Gastrocnemius medialis (tissue), 4 donors: ENCODE measurements at regions not wholly inside any gene's neighbourhood (a gene's known extent, or its start where the extent isn't known, plus 50 kb on each side); places are given as distances from the start of the nearest gene placed in this dataset.

Experiments
- ATAC-seq, 2 donors: fragments of 150-250 bp; one replicate each; pipeline ENCODE4 v1.9.1; 2016
- DNase-seq, 2 donors: peaks; one replicate each; pipeline ENCODE4 v3.0.0-alpha.2; 2019
- H3K27ac ChIP-seq, 4 donors: fragments of 200-600 bp; sonication (generic); 1 replicate in 1 of 4; 2 replicates in 3 of 4; pipeline ENCODE4 v1.5.1; 2016 to 2018; ENCODE audit warnings: mild to moderate bottlenecking in 2 of 4, moderate library complexity in 1 of 4
- H3K27me3 ChIP-seq, 3 donors: fragments of 200-600 bp; sonication (generic) in 2 of 3; 1 replicate in 1 of 3; 2 replicates in 2 of 3; pipeline versions ENCODE4 v1.5.1 to v1.6.0; 2016 to 2019; ENCODE audit warnings: mild to moderate bottlenecking in 1 of 3, moderate library complexity in 1 of 3
- H3K36me3 ChIP-seq, 2 donors: fragments of 200-600 bp; sonication (generic) in 1 of 2; one replicate each; pipeline ENCODE4 v1.5.1; 2017 to 2018
- H3K4me1 ChIP-seq, 2 donors: fragments of 200-600 bp; sonication (generic) in 1 of 2; one replicate each; pipeline ENCODE4 v1.5.1; 2016 to 2017; ENCODE audit warnings: mild to moderate bottlenecking in 2 of 2
- H3K4me3 ChIP-seq, 4 donors: fragments of 200-600 bp; sonication (generic) in 3 of 4; 1 replicate in 1 of 4; 2 replicates in 3 of 4; pipeline ENCODE4 v1.5.1; 2016 to 2019; ENCODE audit warnings: mild to moderate bottlenecking in 2 of 4
- H3K9me3 ChIP-seq, 3 donors: fragments of 200-600 bp; sonication (generic) in 2 of 3; 1 replicate in 1 of 3; 2 replicates in 2 of 3; pipeline ENCODE4 v1.5.1; 2016 to 2019
- CTCF ChIP-seq, 5 experiments: fragments of 450-650 bp in 3 of 5; fragments of 200-600 bp in 2 of 5; sonication (generic) in 2 of 5; IDR thresholded peaks in 4 of 5; conservative IDR thresholded peaks in 1 of 5; 1 replicate in 4 of 5; 2 replicates in 1 of 5; pipeline ENCODE4 v1.5.1; 2016 to 2019; ENCODE audit warnings: antibody characterized with exemption in 5 of 5, mild to moderate bottlenecking in 3 of 5, moderate library complexity in 3 of 5
- POLR2A ChIP-seq, 2 donors: fragments of 450-650 bp; IDR thresholded peaks; one replicate each; pipeline ENCODE4 v1.6.1; 2017; ENCODE audit warnings: antibody characterized with exemption in 2 of 2, mild to moderate bottlenecking in 2 of 2, moderate library complexity in 2 of 2
- in situ Hi-C, 4 donors: fragments of 200-750 bp; cut with MboI; loops; one replicate each; pipeline versions ENCODE4 v1.15.0 to v1.8.0; 2017; ENCODE audit warnings: low sequenced_read_pairs in 4 of 4
- intact Hi-C: fragments of 100-400 bp; cut with DNase I; formaldehyde crosslinking; loops from one replicate; pipeline ENCODE4 v1.15.1; 2023; ENCODE audit warnings: low total_unique reads

DNA sequence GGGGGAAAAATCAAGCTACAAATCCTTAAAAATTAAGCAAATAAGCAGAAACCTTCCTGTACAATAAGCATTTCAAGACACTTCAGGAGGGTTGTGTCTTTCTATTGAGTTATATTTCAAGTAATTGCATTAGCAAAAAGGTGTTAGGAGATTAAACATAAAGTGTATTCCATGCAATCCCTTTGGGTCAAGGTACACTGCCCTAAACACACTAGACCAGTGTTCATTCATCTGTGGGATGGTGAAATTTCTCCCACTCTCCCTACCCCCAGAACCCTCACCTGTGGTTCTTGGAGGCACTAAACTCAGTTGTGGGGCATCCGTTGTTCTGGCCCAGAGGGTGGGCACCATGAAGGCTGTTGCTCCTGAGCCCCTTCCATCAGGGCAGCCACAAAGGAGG lies 205.1 kb upstream of the SGK1 start:
- Histone ChIP-seq H3K4me3 (no peak overlapping the region), H3K9me3 (no peaks in the 10 kb centered on the region), H3K27me3 (no peaks in the 10 kb centered on the region), H3K27ac (no peak overlapping the region), H3K36me3 (no peaks in the 10 kb centered on the region), H3K4me1 (peaks cover 0 to under 1% of the 10 kb centered on the region in 2 donors)
- intact Hi-C loops: no loop called here
- DNase-seq (no peak), ATAC-seq (no peak)
- in situ Hi-C loops: no loop called here
- no peak for TF ChIP-seq POLR2A (IDR thresholded peaks at IDR 0.05)
- TF ChIP-seq CTCF (IDR thresholded peaks at IDR 0.05 in 4 of 5, conservative IDR thresholded peaks at IDR 0.05 in 1 of 5): no peak

GRCh38 chr6:134521116-134521501 lies 203.2 kb upstream of the SGK1 start:
- H3K4me3 ChIP-seq: no peak overlapping the region
- no peak overlapping the region for H3K27ac ChIP-seq
- intact Hi-C loops: no loop called here
- no peaks in the 10 kb centered on the region for H3K9me3 ChIP-seq
- no peak for ATAC-seq
- no peaks in the 10 kb centered on the region for H3K27me3 ChIP-seq
- in situ Hi-C loops: no loop called here
- DNase-seq: no peak
- no peaks in the 10 kb centered on the region for H3K36me3 ChIP-seq
- TF ChIP-seq POLR2A (IDR thresholded peaks at IDR 0.05) (no peak), CTCF (IDR thresholded peaks at IDR 0.05 in 4 of 5, conservative IDR thresholded peaks at IDR 0.05 in 1 of 5) (no peak)
- peaks cover 12 to 14% of the 10 kb centered on the region in 2 donors for H3K4me1 ChIP-seq

DNA sequence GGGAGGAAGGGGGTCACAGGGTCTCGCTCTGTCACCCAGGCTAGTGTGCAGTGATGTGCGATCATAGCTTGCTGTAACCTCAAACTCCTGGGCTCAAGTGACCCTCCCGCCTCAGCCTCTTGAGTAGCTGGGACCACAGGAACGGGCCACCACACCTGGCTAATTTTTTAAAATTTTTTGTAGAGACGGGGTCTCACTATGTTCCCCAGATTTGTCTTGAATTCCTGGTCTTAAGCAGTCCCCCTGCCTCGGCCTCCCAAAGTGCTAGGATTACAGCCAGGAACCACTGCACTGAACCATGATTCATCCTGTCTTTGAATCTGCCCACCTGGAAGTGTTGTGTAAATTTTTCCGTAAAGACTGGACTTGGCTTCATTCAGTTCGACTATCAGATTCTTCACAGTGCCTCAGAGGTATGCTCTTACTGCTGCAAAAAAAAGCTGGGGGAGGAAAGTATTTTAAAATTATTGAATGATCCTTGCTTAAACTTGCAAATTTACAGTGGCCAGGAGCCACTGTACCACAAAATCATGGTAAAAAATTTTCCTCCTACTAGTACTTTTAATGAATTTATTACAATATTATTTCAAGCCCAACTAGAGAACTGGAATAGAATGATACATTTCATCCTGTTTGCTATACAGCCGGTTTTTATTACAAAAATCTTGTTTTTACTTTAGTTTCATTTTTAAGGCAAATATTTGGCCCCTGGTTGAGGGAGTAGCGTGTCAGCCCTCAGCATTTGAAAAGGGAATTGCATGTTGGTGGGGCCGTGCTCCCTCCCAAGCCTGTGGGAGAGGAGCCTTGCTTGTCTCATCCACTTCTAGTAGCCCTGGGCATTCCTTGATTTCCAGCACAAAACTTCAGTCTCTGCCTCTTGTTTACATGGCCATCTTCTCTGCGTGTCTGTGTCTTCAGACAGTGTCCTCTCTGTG lies 202.5 kb upstream of the SGK1 start:
- in situ Hi-C loops: no loop called here
- intact Hi-C loops: no loop called here
- Histone ChIP-seq H3K27me3 (no peaks in the 10 kb centered on the region), H3K27ac (no peak overlapping the region), H3K9me3 (no peaks in the 10 kb centered on the region), H3K4me1 (peaks cover 12 to 14% of the 10 kb centered on the region in 2 donors), H3K36me3 (no peaks in the 10 kb centered on the region), H3K4me3 (no peak overlapping the region)
- DNase-seq: no peak
- ATAC-seq: no peak
- no peak for TF ChIP-seq POLR2A (IDR thresholded peaks at IDR 0.05)
- no peak for TF ChIP-seq CTCF (IDR thresholded peaks at IDR 0.05 in 4 of 5, conservative IDR thresholded peaks at IDR 0.05 in 1 of 5)

DNA sequence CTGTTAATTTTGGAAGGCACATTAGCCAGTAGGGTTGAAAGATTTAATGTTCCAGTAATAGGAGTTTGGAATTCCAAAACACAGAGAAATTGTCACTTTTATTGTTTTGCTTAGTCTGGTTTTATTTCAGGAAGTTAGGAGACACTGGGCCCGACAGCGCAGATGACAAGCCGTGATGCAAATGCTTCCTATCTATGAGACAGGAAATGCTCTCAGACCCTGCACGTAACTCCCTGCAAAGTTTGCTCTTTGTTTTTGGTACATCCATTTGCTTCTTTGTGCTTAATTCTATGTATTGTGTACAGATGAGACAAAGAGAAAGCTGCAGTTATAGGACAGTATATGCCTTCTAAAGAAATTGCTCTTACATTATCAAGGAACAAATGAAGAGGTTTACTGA lies 201.6 kb upstream of the SGK1 start:
- Histone ChIP-seq H3K27ac (no peak overlapping the region), H3K4me1 (peaks cover 12 to 14% of the 10 kb centered on the region in 2 donors), H3K36me3 (no peaks in the 10 kb centered on the region), H3K4me3 (no peak overlapping the region), H3K9me3 (no peaks in the 10 kb centered on the region), H3K27me3 (no peaks in the 10 kb centered on the region)
- DNase-seq: no peak
- TF ChIP-seq POLR2A (IDR thresholded peaks at IDR 0.05) (no peak), CTCF (IDR thresholded peaks at IDR 0.05 in 4 of 5, conservative IDR thresholded peaks at IDR 0.05 in 1 of 5) (no peak)
- intact Hi-C loops (no loop called here), in situ Hi-C loops (no loop called here)
- no peak for ATAC-seq
